Stimulated activated CD4-positive, alpha-beta T cell treated with anti-CD3 and anti-CD28 coated beads, Interleukin-4, amount 100 ng/mL, for 1 hour (primary cell): ENCODE measurements at regions not wholly inside any gene's neighbourhood (a gene's known extent, or its start where the extent isn't known, plus 50 kb on each side); places are given as distances from the start of the nearest gene placed in this dataset.
"Not testable (repeated sequence)": the region's sequence is repeated elsewhere in the genome, so short reads cannot be mapped to it uniquely, and the experiment has no call there.

Source experiments
- DNase-seq: peaks from one replicate; pipeline ENCODE4 v3.0.0-alpha.2; 2020

DNA sequence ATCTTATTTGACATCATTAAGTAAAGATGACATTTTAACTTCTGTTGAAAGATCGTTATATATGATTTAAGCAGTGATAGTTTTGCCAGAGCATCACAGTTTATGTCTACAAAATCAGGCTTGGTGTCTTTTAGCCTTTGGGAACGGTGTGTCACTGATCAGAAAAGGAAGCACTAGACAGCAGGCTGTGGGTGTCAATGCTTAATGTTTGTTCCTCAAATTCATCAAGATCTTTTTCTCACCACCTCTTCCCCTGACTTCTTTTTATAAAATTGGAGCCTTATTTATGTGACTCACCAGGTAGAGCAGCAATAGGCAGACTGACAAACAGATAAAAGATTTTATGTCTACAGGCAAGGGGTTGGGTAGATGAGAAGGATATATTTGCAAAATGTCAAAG, 1558.5 kb downstream of the EFNB2 start:
- no peak for DNase-seq

DNA sequence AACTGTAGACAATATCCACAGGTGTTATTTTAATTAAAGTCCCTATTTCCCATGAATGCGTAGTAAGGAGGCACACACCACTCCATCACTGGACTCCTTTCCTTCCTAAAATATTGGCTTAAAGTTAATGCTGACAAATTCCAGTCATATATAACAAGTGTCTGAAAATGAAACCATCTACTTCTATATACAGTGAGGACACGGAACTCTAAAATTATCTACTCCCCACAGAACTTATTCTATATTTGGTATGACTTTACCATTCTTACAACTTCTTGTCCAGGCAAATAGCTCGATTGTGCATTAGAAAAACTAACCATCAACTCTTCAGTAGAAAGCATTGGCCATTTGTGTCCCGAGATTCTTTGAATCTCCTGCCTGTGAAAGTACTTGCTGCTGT, 1560.2 kb downstream of the EFNB2 start:
- DNase-seq, result no peak

DNA sequence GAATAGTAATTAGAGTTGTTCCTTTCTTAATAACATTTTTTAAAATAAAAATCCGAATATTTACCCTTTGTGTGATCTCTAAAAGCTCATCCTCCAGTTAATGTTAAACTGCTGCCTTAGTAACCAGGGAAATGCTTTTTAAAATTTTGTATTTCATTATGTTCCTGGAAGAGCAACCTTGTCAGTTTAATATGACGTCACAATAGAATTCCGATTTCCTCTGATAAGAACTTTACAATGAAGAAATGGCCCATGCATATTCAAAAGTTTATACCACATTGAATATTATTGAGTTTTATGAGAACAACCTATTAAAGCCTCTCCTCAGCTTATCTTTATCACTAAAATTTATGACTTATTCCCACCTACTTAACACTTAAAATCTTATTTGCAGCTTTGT, 1566.6 kb downstream of the EFNB2 start:
- DNase-seq, result no peak

DNA sequence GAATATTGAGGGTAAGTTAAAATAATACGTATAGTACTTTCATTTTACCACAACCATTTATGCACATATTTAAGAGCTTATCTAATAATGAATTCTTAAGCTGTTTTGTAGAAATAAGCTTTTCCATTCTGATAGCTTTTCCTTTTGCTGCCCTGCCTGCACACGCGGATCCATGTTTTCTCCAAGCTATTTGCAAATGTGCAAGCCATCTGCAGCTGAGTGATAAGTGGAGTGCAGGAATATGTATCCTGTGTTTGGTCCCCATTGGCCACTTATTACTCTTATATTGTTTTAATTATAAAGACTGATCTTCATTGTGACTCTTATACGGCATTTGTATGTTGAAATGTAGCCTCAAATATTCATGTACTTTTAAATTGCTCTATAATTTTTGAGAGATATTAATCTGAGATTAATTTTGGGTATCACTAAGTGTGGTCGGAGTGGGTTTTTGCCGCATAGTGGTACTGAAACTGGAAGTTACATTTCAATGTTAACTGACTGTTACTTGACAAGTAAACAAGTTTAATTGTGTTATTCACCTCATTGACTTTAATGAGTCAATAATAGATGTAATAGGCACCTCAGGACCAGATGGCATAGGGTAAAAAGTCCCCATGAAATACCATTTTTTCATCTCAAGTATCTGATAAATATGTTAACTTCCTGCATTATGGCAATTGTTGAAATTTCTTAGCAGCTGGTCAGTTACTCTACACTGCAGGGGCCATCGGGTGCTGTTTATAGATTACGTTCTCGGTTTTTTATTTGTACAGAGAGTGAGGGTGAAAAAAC, 1567.4 kb downstream of the EFNB2 start:
- DNase-seq, result no peak

DNA sequence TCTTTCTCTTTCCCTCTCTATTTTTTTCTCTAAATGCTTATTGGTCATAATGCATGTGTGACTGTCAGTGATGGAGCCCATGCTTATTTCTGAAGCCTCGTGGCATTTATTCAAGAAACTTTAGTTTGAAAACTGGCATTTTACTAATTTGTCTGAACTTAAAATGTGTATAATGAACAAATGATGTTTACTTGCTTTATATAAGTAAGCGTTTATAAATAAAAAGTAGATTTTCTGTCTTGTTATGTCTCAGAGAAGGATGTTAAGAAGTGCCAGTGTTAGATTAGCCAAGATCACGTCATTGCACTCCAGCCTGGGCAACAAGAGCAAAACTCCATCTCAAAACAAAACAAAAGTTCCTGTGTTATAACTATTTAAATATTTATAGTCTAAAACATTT, 1568.1 kb downstream of the EFNB2 start:
- DNase-seq, result no peak

DNA sequence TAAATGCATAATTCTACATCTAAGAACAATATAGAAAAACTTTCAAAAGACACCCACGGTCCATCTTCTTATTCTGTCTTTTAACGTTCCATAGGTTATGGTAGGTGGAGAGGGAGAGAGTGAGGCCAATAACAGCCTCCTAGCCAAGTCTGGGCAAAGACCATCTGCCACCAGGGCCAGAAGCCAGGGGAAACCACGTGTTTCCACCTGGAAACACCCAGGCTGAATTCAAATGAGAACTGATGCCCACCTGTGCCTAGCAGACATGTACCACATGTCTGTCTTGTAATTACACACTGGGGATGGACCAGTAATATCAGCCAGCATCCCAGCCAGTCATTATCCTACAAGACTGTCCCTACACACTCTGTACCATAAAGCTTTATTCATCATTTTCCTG, 1573.1 kb downstream of the EFNB2 start:
- DNase-seq, result no peak

DNA sequence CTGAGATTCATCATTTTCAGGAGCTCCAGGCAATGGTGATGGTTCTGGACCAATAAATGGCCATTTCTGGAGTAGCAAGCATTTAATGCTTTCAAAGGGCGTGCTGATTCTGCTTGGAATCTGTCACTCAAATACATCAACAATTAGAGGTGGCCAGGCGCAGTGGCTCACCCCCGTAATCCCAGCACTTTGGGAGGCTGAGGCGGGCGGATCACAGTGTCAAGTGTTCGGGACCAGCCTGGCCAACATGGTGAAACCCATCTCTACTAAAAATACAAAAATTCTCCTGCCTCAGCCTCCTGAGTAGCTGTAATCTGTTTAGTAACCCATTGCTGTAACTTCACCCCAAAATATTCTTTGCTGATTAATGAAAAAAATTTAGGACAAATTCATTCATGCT, 1574.2 kb downstream of the EFNB2 start:
- DNase-seq, result no peak

DNA sequence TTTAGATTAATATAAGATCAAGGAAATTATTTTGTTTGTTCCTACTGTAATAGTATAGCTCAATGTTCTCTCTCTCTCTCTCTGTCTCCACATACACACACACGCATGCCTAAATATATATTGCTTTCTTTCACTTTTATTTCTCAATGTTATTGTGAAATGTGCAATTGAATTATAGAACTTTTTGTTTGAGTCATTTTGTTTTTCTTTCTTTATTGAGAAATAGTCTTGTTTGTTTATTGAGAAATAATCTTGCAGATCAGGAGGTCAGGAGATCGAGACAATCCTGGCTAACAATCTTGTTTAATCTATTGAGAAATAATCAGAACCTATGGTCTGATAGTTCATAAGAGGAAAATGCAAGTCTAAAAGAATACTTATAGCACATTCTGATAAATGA, 1581.3 kb downstream of the EFNB2 start:
- no peak for DNase-seq

DNA sequence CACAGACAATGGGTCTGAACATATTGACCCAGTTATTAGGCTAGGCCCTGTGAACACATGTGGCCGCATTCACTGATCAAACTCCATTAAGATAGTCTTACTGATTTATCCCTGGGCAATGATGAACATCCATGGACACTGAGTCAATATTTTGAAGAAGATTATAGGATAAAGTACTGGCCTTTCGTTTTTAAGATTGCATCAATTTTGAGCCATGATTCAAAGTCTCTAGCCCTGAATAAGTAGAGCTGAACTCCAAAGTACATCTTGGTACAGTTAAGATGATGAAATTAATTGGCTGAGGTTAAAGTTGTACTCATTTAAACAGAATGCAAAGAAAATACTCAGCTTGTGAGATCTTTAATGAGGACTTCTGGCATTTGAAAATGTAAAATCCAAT, 1581.9 kb downstream of the EFNB2 start:
- DNase-seq, result no peak

DNA sequence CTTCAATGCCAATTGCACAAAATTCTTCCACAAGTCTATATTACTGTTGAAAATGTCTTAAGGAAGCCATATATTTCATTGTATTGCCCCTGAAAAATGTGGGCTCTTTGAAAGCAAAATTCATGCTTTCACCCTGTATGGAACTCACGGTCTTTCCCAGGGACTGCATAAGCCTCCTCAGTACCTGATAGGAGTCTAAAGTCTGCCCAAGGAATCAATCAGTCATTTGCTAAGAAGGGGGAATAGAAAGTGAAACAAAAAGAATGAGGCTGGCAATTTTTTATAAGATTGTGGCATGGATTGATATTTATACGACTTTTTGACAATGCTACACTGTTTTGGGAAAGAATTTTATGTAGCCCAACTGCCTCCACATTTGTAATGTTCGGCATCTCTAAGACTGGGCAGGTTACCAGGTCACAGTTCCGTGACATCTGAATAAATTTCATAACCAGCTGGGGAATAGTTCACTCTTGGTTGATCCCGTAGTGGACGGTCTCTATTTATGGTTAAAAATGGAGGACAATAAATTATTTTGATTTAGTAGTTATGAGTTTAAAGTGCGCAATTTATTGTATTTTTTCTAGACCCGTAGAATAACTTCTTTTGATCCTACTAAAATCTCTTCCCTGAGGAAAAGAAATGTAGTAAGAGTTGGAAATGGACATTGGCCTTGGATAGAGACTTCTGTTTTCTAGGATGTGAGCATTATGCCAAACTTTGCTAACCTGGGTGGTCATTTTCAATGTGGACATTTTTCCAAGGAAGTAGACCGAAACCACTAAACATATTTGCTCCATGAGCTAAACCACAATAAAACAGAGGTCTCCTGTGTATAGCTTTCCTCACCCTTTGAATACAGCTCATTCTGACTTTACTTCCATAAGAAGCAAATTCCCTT, 1585.4 kb downstream of the EFNB2 start:
- DNase-seq, result no peak

DNA sequence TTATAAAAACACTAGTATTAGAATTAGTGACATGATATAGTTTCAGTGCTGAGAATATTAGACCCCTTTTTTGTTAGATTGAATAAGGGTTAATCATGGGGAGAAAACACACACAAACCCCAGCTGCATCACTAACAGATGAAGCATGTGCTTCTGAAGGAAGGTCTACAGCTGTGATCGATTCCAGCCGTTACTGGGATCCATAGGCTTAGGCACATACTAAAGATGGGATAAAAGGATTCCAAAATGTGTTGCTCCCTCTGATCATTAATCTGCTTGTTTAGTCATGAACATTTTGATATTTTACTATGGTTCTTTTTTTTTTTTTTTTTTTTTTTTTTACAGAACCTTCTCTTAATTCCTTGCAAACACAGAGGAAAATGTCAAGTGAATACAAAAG, 1591.3 kb downstream of the EFNB2 start:
- DNase-seq, result no peak

DNA sequence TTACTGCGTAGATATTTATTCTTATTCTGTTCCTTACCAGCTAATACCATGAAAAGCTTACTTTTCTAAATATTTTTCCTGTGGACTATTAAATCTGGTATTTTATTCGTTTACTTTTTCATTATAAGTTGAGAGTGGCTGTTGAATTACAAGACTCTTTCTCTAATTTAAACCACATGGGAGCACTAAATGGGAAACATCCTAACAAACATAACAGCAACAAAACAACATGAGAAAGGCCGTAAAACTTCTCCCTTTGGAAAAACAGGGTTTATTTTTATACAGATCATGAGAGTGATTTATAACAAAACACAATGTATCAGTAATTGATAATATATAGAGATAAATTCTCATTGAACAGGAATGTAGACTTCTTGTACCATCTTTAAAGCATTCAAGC, 1592.1 kb downstream of the EFNB2 start:
- no peak for DNase-seq

DNA sequence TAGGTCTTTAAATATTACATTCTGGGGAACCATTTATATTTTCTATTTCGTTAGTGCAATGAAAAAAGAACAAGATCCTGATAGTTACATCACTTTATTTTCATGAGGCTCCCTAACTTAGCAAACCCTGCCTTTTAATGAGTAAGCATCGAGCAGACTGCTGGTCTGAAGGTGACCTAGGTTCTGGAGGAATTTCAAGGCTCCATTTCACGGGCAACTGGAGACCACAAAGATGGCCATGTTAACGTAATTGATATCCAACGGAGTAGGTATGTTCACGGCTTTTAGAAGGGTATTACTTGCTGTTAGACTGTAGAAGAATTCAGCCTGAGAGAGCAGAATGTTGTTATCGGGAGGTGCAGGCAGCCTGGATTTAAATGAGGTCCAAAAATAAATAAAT, 1597.6 kb downstream of the EFNB2 start:
- DNase-seq, result no peak

DNA sequence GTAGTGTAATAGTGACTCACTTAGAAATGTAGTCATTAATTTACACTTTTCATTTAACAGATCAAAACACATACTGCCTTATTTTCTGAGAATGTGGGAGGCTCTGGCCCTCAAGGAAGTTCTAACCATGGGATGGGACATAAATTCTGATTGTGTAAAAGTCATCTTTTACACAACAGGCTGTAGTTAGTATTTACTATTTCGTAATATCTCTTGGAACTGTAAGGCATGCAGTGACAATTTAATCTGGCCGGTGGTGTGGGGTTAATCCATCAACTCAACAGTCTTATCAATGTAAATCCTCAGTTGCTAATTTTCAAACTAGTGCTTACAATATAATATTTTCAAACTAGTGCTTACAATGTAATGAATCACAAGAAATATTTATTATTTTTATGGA, 1599.2 kb downstream of the EFNB2 start:
- no peak for DNase-seq

DNA sequence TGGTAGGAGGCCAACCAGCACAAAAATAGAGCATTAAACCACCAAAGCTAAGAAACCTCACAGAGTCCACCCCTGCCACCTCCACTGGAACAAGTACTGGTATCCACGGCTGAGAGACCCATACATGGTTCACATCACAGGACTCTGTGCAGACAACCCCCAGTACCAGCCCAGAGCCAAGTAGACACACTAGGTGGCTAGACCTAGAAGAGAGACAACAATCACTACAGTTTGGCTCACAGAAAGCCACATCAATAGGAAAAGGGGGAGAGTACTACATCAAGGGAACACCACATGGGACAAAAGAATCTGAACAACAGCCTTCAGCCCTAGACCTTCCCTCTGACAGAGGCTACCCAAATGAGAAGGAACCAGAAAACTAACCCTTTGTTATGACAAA, 1614.9 kb downstream of the EFNB2 start:
- DNase-seq, result not testable (repeated sequence)

DNA sequence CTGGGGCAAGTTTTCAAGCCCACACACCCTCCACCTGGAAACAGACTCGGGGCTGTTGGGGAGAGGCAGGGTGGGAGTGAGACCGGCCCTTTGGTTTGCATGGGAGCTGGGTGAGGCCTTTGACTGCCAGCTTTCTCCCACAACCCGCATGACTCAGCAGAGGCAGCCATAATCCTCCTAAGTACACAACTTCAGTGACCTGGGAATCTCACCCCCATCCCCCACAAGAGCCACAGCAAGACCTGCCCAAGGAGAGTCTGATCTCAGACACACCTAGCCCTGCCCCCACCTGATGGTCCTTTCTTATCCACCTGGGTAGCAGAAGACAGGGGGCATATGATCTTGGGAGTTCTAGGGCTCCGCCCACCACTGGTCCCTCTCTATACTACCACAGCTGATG, 1615.4 kb downstream of the EFNB2 start:
- no peak for DNase-seq

DNA sequence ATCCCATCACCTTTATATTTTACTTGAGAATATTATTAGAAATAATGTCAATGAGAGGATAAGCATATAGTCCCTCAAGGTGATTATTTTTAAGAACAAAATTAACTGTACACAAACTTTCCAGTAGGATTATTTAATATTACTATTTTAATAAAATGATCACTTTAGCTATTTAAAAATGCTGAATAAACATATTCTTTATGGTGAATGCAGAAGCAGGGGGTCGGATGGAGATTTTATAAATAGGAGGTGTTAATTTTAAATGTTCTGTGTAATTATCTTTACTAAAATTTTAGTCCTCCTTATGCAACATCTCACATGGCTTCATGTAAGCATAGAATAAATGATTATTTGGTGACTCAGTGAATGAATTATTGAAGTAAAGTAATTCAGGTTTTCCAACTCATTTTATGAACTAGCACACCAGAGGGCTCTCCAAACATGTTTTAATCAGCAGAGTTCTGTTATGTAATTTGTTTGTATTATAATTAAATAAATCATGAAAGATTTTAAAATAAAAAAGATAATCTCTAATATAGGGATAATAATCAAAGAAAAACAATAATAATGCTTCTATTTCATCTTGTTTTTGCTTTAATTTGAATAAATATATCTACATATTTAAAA, 1635.2 kb downstream of the EFNB2 start:
- no peak for DNase-seq

DNA sequence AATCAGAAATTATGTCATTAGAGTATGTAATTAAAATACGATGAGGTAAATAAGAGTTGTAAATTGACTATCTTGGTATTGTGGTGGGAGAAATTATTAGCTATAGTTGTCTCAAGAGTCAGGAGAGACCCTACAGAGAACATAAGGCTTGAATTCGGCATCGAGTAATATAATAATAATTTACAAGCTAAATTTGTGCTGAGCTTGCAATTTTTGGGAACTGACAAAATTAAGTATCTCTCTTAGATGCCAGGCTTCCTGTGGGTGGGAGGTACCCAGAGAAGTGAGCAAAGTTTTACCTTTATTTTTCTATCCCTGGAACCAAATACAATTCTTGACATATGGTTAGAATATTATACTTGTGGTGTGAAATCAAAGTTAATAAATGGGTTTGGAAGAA, 1637.0 kb downstream of the EFNB2 start:
- no peak for DNase-seq

DNA sequence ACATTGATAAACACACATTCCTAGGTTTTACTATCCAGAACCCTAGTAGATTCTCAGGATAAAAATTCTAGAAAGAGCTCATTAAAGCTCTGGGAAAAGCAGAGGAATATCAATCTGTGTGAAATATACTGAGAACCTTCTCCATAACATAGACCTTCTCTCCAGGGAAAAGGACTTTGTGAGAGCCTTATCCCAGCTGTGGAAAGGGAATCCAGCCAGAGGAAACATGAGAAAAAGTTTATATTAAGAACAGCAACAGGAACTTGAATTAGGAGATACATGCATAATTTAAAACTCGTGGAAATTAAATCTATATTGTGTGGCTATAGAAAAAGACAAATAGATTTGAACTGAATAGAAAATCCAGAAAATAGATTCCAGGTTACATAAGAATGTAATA, 1639.9 kb downstream of the EFNB2 start:
- DNase-seq, result no peak

DNA sequence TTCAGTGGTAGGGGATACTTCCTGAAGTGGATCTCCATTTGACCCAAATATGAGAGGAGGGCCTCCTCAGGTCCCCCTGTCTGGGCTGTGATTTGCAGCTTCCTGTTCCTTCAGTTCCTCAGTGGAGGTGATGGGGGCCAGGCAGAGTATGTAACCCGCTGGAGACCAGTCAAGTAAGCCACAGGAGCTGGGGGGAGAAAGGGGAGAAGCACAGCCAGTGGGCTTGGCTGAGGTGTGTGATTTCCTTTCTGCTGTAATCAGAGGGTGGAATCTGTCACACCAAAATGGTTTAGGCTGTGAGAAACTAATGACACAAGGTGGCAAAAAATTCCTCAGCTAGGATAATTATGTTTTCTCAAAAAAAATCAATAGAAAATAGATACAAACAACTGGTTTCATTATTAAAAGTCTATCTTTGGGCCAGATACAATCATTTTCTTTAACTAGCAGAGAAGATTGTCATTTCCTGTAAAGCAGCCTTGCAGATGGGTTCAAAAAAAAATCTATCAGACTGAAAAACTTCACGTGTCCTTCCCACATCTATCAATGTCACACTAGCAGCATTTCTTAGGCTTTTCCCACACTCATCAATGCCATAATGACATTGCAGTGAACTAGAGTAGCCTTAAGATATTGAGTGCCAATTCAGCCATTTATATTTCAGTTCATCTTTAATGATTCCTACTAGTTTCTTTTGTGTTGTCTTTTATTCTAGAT, 1660.3 kb downstream of the EFNB2 start:
- no peak for DNase-seq

DNA sequence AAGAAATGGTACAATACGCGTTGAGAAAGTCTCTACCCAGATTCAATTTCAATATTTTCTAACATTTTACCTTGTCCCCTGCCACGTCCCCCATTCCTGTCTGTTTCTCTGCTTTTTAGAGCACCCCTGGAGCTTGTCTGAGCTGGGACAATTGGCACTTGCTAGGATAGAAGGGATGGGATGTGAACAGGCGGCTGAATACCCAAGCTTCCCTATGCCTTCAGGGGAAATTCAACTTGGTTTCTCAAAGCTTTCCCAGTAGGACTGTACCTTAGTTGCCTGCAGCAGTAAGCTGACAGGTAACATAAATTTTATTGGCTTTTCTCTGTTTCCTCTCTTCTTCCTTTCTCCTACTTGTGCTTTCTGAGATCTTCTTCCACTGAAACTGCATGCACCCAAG, 1663.3 kb downstream of the EFNB2 start:
- DNase-seq, result no peak

DNA sequence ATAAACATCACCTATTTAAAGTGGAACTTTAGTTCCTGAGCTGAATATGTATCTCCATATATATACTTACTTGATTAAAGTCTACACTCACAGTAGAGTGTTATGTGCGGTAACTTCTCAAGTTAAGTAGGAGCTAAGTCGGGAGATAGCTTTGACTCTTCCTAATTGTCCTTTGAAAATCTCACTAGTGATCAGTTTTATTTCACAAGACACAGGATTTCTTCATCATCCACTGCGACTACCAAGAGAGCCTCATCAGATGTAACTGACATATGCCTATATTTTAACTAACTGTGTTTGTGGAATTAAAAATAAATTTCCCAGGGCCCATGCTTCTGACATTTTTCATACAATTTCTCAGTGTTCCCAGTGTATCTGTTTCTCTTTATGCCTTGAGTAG, 1664.0 kb downstream of the EFNB2 start:
- DNase-seq, result no peak

DNA sequence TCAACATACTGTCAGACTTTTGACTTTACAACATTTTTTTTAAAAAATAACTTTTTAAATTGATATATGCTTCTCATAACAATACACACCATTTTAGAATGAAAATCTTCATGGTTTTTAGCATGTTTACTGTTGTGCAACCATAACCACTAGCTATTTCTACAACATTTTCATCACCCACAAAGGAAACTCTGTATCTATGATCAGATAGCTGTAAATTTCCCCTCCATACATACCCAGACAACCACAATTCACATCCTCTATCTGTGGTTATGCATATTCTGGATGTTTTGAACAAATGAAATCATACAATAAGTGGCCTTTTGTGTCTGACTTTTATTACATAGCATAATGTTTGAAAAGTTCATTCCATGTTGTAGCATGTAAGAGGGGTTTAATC, 1666.0 kb downstream of the EFNB2 start:
- no peak for DNase-seq
